ENCODE measurements at regions not wholly inside any gene's neighbourhood (a gene's known extent, or its start where the extent isn't known, plus 50 kb on each side); places are given as distances from the start of the nearest gene placed in this dataset.
A peak's percentile ranks its signal among the peaks of the same experiment; 100 is the strongest.

DNA sequence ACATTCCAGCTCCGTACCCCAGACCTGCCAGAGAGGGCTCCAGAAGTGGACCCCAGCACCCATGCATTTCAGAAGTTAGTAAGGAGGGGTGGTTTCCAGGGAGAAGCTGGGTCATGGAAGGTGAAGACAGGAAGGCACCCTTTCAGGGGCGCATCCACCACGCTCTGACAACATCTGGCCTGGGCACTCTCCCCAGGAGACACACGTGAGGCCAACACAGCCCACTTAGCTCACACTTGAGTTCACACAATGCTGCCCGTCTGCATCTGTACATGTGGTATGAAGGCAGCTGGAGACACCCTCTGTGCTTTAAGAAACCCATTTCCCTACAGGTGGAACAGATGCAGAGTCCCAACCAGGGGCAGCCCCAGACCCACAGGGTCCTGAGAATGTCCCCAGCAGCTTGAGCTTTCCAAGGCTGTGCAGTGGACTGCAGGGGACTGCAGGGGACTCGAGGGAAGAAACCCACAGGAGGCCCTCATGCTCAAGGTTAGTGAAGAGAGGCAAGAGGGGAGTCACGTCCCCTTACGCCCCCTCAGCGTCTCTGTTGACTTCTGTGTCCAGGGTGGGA, 326.8 kb upstream of the IRX1 start:
- peak; percentile 17 for DNase-seq

DNA sequence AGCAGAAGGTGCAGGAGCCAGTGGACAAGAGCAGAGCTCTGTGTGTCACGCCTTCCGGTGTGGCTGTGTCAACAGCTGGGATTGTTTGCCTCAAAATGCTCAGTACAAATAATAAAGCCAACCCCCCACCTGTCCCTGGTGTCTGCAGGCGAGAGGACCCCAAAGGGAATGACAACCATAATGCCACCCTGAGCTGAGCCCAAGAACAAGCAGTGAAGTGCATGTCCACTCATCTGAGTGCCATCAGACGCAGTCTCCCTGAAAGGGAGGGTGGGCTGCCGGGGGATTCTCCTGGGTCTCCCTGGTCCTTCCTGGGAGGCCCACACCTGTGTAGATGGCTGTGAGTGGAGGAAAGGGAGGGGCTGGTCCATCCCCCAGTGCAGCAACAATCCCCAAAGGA, 328.8 kb upstream of the IRX1 start:
- DNase-seq = no peak

DNA sequence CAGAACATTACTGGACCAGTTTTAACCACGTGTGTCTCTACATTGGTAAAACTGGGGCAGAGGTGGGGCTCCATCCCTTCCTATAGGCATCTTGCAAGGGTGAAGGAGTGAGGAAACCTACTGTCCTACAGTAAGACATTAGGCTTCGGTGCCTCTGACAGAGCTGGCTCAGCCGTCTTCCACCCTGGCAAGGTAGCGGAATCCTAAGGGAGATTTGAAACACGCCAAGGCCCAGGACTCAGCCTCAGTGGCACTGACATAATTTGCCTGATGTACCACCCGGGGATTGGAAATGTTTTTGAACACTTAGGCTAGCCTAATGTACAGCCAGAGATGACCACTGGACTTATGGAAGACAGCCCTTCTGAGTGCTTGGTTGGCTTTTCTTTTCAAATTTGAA, 329.7 kb upstream of the IRX1 start:
- DNase-seq = no peak

DNA sequence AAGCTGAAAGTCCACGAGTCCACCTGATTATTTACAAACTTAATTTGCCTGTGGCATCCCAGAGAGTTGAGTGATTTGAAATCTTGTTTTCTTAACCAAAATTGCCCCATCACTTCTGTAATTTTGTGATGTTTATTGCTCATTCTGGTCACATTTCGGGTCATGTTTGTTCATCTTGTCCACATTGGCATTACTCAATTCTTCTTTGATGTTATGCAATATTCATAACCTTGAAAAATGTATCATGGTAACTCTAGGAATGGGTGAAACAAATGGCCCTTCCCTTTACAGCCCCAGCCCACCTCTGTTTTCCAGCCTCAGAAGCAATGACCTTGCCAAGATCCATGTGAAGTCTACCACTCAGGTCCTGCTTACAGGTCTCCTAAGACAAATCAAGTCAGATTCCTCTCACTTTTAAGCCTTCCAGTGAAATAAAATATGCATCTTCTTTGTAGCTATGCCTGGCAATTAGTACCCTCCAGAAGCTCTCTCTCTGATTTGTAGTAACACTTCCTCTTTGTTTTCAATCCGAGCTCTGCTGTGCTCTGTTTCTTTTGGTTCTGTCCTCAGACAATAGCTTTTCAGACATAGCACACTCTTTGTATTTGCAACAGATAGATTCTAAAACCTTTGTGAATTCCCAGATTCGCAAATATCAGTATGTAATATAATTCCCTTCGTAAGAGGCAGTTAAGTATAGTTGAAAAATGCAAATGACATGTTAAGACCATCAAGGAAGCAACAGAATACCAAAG, 330.3 kb upstream of the IRX1 start:
- DNase-seq = no peak

DNA sequence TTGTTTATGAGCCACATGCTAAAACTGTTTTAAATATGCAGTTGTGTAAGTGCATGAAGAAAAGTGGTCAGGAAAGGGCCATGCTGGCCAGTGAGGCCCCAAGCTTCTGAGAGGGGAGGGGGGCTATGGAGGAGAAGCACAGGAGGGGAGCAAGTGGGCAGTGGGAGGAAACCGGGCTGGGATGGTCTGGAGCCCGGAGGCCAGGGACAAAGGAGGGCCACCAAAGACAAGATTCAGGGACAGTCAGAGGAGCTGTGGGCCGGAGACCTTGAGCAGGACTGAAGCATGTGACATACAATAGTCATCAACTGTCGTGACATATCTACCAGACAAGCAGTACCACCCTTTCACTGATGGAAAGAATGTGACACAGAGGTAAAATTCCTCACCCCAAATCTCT, 333.2 kb upstream of the IRX1 start:
- DNase-seq = no peak

DNA sequence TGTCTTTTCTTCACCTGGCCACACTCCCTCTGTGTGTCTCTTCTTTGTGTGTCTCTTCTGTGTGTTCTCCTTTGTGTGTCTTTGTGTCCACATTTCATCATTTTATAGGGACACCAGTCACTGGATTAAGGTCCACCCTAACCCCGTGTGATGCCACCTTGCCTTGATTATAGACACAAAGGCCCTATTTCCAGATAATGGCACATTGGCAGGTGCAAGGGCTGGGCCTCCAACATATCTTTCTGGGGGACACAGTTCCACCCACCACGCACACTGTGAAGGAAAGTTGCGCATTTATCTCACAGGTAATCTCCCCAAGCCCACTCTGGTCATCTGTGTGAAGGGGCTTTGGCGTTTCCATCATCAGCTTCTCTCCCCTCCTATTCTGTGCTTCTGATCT, 334.6 kb upstream of the IRX1 start:
- no peak for DNase-seq

DNA sequence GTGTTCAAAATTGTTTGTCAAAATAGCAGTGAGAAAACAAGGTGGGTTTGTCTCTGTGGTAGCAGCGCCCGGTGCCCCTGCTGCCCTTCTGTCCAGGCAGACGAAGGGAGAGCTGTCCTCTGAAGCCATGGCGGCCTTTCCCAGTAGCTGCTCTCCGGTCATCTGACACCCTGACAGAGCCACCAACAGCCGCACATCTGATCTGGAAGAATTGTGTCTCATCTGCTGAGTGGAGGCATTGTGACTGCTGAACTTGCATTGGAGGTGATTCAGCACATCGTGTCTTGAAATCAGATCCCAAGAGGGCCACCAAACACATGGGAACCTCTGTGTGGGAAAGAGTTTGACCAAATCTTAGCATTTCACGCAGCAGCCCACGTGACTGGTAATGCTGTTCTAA, 337.6 kb upstream of the IRX1 start:
- DNase-seq = no peak

DNA sequence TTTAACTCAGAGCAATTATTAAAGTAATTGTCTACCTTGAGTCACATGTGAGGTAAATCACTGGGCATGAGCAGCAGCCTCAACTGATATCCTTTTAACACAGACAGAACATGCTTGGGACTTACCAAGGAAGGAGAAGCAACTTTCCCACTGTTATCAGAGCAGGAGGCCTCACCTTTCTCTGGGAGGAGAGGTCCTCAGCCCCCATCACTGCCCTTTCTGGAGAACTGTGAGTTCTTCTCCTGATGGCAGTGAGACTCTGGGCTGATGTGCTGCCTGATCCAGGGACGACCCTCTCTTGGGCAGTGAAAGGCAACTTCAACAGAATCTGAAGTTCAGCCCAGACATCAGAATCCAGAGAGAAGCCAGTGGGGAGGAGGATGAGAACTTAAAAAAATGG, 343.4 kb upstream of the IRX1 start:
- no peak for DNase-seq

DNA sequence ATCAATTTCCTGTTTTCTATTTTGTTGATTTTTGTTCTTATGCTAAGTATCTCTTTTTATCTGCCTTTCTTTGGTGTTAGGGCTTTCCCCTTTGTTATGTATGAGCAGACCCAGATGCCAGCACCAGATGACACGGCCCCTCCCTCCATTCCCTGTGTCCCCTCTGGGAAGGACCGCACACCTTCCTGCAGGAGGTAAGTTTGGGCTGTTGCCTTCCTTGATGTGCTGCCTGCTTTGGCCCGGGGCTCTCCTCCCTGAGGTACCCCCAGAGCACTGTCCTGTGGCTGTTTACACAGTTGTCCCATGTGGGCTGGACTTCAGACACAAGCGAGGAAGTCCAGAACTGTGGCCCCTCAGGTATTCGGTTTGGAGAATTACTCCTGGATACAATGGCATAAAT, 343.8 kb upstream of the IRX1 start:
- DNase-seq = no peak

DNA sequence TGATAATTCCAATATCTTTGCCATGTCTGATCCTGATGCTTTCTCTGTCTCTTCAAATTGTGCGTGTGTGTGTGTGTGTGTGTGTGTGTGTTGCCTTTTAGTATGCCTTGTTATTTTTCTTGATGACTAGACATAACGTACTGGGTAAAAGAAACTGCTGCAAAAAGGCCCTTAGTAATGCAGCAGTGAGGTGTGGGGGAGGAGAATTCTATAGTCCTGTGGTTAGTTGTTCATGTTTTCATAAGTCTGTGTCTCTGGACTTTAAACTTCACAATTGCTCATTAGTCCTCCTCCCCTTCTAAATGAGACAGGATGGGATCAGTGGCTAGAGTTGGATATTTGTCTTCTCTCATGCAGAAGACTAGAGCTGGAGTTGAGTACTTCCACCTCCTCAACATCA, 346.2 kb upstream of the IRX1 start:
- DNase-seq = no peak

DNA sequence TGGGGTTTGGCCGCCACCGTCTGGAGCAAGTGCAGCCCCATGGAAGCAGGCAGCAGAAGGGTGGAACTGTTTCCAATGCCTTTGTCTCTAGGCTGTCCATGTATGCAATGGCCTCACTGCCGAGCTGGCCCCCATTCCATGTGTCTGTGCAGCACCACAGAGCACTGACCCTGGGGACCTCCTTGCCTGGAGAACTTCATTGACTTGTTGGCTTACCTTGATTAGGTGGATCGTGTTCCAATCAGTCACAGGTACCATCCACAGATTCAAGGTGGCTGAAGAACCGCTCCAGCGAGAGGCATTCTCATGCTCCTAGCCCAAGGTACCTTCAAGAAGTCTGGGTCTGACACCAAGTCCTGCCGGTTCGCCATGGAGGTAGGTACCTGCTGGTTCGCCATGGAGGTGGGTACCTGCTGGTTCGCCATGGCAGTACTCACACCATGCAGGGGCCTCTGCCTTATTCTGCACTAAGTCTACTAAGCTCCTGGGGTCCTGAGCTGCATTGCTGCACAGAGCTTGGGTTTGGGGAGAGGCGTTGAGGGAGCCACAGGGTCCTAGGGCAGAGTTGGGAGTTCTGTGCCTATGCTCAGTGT, 358.3 kb upstream of the IRX1 start:
- DNase-seq = no peak

DNA sequence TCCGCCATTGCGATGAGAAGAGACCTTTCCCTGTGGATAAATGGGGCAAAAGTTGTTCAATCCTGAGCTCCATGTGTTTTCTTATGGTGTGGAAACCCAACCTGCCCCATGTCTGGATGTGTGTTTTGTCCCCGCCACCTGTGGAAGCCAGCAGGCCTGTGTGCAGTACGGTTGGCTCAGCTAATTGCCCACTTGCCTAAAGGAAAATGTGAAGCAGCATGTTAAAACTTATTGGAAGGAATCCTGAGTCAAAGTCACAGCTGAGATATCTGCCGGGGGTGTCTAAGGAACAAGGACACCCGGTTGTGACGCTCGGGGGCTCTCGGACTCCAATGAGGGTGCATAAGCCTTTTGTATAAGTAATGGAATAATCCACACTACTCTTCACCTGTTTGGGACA, 361.1 kb upstream of the IRX1 start:
- no peak for DNase-seq

DNA sequence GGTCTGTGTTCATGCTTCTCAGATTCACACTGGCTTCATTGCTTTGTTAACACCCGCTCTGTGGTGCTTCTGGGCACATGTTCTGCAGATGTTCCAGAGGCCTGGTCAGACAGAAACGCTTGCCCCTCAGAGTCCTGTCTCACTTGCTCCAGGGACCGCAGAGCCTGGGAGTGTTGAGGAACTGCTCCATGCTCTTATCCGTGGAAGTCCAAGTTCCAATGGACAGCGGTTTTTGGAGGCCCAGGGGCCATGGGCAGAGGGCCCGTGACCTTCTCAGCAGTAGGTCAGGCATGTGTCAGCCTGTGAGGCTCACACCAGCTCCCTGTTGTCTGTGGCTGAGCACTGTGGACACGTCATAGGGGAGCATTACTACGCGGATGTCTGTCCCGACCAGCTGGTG, 364.7 kb upstream of the IRX1 start:
- DNase-seq = no peak

DNA sequence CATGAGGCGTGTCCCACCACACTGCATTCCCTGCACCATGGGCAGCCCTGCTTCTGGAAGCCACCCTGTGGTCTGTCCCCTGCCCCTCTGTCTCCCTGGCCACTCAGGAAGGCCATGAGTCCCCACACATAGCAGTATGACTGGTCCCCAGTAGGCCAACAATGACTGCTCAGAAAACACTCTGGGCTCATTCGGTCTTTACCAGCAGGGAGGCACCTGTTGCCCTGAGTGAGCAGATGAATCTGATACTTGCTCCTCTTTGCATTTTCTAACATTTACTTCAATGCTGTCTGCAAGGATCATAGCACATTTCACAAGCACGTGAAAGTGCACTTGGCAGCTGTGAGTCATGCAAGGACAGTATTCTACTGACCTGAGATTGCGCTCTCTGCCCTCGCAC, 365.4 kb upstream of the IRX1 start:
- DNase-seq = no peak

DNA sequence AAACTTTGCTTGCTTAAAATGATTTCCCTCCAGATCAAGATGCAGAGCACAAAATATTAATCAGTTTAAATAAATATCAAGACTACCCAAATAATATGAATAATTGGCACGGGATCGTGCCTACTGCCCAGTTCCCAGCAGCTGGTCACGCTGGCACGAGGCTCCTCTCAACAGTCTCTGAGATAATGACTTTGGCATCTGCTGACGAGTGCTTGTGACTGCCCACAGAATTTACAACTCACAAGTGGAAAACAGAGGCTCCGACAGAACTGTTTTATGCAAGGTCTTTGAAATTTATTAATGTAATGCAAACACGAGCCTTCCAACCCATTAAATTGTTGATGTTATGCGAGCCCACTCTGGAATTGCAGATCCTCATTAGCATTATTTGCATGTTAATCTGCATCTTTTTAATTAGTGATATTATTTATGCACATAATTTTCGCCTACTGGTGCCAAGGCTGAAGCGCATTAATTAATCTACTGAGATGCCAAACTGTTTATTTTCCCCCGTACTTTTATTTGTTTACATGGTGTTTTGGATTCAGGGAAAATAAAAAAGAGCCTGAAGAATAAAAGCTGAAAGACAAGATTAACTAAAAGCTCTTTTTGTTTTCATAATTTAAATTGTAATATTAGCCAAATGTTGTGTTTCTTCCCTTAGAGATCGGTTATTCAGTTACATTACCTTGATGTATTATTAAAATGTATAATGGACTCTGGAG, 369.3 kb upstream of the IRX1 start:
- peak; percentile 17 for DNase-seq

DNA sequence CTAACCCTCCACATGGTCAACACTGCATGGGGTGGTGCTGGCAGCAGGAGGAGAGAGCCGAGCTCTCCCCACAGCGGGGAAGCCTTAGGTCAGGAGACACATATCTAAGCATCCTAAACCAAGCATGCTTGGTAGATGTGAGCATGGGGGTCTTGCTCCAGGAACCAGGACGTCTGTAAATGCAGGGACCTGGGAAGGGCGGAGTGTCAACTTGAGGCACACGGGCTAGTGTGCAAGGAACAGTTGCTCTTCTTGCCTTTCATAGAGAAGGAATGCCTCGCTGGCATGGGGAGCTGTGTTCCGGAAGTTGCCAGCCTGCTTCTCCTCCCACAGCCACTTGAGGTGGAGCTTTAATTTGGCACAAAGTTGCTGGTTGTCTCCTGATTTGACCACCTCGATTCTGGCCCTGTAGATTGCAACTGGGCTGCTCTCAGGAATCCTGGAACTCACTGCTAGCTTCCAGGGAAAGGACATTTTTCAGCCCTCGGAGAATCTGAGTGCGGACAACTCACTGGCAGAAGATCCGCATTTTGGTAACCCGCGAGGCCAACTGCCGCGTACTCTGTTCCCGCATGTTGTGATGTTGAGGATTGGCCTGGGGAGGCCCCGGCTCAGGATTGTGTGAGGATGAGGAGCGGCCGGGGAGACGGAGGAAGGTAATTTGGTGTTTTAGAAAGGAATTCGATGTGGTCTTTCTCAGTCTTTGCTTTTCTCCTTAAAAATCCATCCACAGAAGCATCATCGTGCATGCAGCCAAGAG, 370.3 kb upstream of the IRX1 start:
- no peak for DNase-seq

DNA sequence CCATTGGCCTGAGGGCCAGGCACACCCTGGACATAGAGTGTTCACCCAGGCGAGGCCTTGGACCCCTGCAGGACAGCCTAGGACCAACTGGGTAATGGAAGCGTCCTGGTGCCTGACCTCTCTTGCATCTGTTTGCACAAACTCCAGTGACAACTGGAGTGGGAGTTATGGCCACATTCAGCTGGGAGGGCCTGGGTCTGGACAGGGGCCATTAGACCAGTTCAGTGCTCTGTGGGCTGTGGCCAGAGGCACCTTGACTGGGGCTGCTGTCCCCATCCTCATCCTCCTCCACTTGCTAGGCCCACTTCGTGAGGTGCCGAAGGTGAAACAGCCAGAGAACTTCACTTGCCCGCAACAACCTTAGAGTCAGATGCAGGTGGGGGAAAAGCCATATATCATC, 372.7 kb upstream of the IRX1 start:
- DNase-seq = no peak

DNA sequence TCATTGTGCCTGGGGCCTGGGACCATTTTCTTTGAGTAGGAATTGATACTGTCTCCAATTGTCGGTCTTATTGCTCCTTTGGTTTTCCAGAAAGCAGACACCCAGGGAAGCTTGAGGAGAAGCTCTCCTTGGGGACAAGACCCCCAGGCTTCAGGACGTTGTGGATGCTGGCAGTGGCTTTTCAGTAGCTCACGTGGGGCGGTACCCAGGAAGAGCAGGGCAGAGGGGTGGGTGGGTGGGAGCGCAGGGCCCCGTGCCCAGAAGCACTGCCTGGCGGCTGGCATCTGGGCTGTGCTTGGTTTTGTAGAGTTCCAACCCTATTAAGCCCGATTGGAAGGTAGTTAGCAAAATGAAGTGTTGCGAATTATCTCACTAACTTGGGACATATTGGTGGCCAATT, 374.2 kb upstream of the IRX1 start:
- no peak for DNase-seq

DNA sequence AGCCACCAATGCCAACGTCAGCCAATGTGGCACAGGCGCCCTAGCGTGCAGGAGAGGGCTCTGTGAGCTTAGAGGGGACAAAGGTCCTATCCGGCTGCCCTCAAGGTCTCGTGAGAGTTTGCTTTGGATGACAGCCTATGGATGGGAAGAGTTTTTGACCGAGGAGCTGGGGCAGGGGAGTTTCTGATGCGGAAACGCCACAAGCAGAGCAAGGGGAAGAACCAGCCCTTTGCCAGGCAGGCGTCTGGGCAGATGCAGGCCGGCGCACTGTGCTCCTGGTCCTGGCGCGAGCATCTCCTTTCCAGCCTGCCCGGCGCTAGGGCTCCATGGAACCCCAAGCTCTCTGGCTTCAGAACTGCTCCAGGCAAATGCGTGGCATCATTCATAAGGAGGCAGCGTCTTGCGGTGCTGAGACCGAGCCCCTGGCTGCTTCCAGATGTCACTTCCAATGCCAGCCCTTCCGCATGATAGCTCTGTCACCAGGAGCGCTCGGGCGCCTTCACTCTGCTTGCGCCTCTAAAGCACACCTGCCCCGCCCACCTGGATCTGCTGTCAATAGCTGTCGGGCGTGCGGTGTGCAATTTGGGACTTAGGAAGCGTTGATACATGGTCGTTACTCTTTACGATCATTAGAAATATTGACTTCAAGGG, 374.9 kb upstream of the IRX1 start:
- no peak for DNase-seq

DNA sequence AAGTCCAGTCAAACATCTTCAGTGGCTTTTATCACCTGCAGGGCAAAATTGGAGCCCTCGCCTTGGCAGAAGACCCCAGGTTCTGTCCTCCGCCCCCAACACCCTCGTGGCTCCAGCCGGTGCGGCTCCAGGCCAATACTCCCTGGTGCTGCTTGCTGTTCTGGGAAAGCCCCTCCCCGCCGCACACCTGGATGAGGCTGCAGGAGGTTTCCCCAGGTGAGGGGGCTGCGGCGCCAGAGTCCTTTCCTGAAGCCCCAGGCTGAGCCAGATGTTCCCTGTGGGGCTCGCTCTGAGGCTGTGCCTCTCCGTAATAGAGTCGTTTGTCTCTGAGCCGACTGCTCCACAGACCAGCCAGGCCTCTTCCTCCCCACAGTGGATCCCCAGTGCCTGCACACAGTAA, 375.4 kb upstream of the IRX1 start:
- no peak for DNase-seq

DNA sequence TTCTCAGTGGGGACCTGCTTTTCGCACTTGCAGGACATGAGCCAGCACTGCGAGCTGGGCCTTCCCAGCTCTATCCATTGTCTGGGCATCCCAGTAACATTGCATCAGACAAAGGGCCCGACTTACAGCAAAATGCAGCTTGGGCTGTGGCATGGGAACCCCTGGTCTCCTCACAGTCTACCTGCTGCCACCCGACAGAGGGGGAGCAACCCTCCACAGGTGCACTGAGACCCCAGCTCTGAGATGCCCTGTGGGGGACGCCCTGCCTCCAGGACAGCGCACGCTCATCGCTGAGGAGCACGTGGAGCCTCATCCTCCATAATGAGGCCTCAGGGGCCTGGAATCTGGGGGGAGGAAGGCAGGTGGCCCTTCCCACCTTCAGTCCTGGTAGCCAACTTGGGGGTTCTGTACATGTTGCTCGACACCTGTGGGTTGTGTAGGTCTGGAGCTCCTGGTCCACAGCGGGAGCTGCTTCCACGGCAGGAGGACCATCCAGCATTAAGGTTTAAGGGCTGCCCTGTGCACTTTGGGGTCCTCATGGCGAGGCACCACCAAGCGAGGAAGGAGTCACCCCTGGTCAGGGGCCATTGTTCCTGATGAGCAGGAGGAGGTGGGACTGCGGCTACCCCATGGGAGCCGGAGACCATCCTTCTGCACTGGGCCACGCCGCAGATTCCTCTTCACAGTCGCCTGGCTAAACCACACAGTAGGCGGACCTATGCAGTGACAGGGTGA, 376.5 kb upstream of the IRX1 start:
- no peak for DNase-seq
